Choroid plexus epithelial cell (primary cell): ENCODE measurements at regions not wholly inside any gene's neighbourhood (a gene's known extent, or its start where the extent isn't known, plus 50 kb on each side); places are given as distances from the start of the nearest gene placed in this dataset.

Source experiments
- DNase-seq: peaks from one replicate; pipeline ENCODE4 v3.0.0-alpha.2; 2010; ENCODE audit warnings: low read depth
- H3K4me3 ChIP-seq: 2 replicates; pipeline ENCODE4 v1.5.1; 2011; ENCODE audit warnings: low read depth, mild to moderate bottlenecking, control low read depth, low read length, moderate library complexity
- TF ChIP-seq, protein P1 (sequence below): conservative IDR thresholded peaks from 2 replicates; pipeline ENCODE4 v1.5.1; 2011; ENCODE audit warnings: low read depth, mild to moderate bottlenecking, control low read depth, inconsistent platforms, low read length, moderate library complexity

DNA sequence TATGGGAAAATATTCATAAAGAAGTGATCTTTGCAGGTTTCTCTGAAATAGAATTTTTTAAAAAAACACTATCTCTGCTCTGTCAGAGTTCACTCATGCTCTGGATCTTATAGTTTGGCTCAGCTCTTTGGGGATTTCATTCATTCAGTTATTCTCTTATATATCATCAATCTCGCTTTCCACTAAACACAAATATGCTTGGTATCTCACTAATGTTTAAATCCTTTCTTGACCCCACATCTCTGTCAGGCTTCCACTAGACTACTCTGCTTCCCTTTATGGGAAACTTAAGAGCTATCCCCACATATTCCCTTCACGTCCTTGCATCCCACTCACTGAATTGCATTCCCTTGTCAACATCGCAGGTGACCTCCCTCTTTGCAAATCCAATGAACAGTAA is 396.1 kb downstream of the ENC1 start:
- H3K4me3 ChIP-seq: no peak overlapping the region
- DNase-seq: no peak
- TF ChIP-seq, protein P1, sequence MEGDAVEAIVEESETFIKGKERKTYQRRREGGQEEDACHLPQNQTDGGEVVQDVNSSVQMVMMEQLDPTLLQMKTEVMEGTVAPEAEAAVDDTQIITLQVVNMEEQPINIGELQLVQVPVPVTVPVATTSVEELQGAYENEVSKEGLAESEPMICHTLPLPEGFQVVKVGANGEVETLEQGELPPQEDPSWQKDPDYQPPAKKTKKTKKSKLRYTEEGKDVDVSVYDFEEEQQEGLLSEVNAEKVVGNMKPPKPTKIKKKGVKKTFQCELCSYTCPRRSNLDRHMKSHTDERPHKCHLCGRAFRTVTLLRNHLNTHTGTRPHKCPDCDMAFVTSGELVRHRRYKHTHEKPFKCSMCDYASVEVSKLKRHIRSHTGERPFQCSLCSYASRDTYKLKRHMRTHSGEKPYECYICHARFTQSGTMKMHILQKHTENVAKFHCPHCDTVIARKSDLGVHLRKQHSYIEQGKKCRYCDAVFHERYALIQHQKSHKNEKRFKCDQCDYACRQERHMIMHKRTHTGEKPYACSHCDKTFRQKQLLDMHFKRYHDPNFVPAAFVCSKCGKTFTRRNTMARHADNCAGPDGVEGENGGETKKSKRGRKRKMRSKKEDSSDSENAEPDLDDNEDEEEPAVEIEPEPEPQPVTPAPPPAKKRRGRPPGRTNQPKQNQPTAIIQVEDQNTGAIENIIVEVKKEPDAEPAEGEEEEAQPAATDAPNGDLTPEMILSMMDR: no peak

DNA sequence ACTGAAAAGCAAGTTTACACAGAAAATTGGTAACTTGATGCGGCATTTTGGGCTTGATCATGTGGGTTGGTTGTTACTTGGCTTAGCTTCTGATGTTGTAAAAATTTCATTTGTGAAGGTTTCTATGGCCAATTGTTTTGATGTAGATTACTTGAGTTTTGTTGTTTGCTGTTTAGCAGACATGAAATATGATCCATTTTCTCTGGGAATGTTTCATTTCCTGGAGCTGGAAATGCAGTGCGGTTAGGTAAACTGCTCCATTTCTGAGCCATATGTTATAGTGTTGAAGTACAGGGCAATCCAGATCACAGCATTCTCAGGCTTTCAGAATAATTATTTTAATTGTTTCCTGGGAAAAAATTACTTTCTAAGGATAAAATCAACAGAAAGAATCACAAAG is 396.9 kb downstream of the ENC1 start:
- H3K4me3 ChIP-seq: no peak overlapping the region
- DNase-seq: peak; percentile 52
- TF ChIP-seq, protein P1: no peak

DNA sequence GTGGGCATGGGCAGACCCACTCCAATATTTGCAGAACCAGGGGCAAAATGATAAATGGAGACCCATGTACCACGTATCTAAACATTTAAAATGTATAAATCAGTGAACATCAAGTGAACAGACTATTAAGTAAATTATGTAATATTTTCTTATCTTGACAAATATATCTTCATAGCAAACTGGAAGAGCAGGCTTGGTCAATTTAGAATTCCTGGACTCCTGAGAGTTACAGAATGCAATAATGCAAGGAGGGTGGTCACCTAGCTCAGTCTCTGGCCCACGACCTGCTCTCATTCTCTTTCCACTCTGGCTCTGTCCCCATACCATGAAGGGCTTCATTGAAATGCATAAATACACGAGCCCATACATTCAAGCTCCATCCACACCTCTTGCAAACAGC is 398.0 kb downstream of the ENC1 start:
- TF ChIP-seq, protein P1: no peak
- H3K4me3 ChIP-seq: no peak overlapping the region
- DNase-seq: no peak

DNA sequence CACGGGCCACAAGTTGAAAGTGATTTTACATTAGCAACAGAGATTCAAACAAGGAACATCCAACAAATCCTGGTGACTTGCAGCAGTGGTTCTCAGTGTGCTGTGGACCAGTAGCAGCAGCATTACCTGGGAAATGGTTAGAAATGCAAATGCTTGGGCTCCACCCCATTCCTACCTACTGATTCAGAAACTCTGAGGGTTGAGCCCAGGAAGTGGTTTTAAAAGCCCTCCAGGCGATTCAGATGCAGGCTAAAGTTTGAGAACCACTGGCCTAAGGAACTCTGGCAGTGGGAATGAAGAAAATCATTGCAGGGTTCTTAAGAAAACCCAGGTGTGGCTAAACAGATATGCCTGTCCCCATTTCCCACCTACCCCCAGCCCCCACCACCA is 398.8 kb downstream of the ENC1 start:
- TF ChIP-seq, protein P1: no peak
- no peak overlapping the region for H3K4me3 ChIP-seq
- no peak for DNase-seq

DNA sequence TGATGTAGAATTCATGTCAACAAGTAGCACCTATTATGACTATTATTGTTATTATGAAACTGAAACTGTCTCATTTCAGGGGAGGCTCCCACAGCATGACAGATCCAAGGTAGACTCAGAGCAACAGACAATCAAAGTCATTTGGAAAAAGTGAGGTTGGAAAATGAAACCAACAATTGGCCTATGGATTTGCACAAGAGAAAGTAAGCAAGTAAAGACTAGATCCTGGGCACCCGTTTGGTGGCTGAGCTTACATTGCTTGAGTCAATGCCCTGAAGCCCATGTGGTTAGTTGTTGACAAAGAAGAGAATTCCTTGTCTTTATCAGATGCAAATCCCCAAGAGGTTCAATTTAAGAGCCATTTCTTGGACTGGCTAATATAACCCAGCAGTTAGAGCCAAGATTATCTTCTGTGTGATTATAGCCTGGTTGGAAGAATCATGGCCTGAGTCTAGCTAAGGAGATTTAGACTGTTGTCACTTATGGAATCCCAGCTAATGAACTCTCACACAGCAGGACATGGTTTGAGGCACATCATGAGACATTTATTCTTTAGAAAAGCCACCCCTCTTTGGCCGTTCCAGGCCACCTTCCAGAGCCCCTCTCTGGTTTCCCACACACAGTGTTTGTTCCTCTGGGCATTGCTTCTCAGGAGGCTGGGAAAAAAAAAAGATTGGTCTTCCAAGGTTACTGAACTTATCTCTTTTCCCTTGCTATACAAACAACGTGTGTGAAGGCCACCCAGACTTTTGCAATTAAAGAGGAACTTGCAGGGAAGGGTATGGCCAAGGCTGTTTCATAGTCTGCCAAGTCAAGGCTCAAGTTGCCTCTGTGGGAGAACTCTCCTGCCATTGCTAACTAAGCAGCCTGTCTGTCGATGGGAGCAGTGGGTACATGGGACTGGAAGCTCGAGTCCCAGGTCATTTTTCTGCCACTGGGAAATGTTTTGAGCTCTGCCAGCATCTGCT is 399.5 kb downstream of the ENC1 start:
- no peak overlapping the region for H3K4me3 ChIP-seq
- TF ChIP-seq, protein P1: no peak
- no peak for DNase-seq

DNA sequence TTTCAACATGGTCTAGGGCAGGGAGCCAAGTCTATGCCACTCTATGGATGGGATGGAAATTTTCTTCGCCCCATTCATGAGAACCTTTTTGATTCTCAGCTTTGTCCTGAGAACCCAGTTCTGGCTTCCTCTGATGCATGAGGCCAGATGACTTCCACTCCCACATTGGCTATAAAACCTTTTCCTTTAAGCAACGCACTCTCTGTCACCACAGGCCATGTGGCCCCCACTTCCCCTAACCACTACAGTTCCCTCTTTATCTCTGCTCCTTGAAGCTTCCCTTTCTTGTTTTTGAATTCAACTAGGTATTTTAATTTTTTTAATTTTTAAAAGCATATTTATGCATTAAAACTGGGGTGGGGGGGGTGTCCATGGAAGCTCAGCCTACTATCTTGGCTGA is 401.3 kb downstream of the ENC1 start:
- TF ChIP-seq, protein P1: no peak
- no peak for DNase-seq
- H3K4me3 ChIP-seq: no peak overlapping the region
